HL-60 (cell line): ENCODE measurements at regions not wholly inside any gene's neighbourhood (a gene's known extent, or its start where the extent isn't known, plus 50 kb on each side); places are given as distances from the start of the nearest gene placed in this dataset.

Source experiments
- CTCF ChIP-seq: IDR thresholded peaks from one replicate; pipeline ENCODE4 v1.5.1; 2011; ENCODE audit warnings: low read length, control low read depth, inconsistent platforms; ENCODE audit not compliant: insufficient read depth
- GABPA ChIP-seq: IDR thresholded peaks from 2 replicates; pipeline ENCODE4 v1.6.1; 2012; ENCODE audit warnings: low read depth
- POLR2AphosphoS5 ChIP-seq: IDR thresholded peaks from 2 replicates; pipeline ENCODE4 v1.6.1; 2012; ENCODE audit warnings: low read depth
- TF ChIP-seq, protein P1 (sequence below): IDR thresholded peaks from 2 replicates; pipeline ENCODE4 v1.6.1; 2012; ENCODE audit warnings: low read depth; ENCODE audit not compliant: insufficient replicate concordance

- TF ChIP-seq CTCF (no peak), POLR2AphosphoS5 (no peak), GABPA (no peak)
- TF ChIP-seq, protein P1, sequence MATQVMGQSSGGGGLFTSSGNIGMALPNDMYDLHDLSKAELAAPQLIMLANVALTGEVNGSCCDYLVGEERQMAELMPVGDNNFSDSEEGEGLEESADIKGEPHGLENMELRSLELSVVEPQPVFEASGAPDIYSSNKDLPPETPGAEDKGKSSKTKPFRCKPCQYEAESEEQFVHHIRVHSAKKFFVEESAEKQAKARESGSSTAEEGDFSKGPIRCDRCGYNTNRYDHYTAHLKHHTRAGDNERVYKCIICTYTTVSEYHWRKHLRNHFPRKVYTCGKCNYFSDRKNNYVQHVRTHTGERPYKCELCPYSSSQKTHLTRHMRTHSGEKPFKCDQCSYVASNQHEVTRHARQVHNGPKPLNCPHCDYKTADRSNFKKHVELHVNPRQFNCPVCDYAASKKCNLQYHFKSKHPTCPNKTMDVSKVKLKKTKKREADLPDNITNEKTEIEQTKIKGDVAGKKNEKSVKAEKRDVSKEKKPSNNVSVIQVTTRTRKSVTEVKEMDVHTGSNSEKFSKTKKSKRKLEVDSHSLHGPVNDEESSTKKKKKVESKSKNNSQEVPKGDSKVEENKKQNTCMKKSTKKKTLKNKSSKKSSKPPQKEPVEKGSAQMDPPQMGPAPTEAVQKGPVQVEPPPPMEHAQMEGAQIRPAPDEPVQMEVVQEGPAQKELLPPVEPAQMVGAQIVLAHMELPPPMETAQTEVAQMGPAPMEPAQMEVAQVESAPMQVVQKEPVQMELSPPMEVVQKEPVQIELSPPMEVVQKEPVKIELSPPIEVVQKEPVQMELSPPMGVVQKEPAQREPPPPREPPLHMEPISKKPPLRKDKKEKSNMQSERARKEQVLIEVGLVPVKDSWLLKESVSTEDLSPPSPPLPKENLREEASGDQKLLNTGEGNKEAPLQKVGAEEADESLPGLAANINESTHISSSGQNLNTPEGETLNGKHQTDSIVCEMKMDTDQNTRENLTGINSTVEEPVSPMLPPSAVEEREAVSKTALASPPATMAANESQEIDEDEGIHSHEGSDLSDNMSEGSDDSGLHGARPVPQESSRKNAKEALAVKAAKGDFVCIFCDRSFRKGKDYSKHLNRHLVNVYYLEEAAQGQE: no peak
These were observed 168.5 kb upstream of the BMP4 start for GRCh38 chr14:54125109-54125508.
